Body of pancreas (tissue), 4 donors: ENCODE measurements at regions not wholly inside any gene's neighbourhood (a gene's known extent, or its start where the extent isn't known, plus 50 kb on each side); places are given as distances from the start of the nearest gene placed in this dataset.

Experiments used
- POLR2A ChIP-seq, 3 donors: fragments of 450-650 bp; IDR thresholded peaks; one replicate each; pipeline ENCODE4 v1.6.1; 2016; ENCODE audit warnings: antibody characterized with exemption in 3 of 3, mild to moderate bottlenecking in 2 of 3
- TF ChIP-seq, protein P1 (sequence below), 7 experiments: fragments of 450-650 bp in 4 of 7; fragments of 200-600 bp in 3 of 7; sonication (generic) in 3 of 7; IDR thresholded peaks; one replicate each; pipeline ENCODE4 v1.5.1; 2016 to 2019; ENCODE audit warnings: antibody characterized with exemption in 7 of 7

DNA sequence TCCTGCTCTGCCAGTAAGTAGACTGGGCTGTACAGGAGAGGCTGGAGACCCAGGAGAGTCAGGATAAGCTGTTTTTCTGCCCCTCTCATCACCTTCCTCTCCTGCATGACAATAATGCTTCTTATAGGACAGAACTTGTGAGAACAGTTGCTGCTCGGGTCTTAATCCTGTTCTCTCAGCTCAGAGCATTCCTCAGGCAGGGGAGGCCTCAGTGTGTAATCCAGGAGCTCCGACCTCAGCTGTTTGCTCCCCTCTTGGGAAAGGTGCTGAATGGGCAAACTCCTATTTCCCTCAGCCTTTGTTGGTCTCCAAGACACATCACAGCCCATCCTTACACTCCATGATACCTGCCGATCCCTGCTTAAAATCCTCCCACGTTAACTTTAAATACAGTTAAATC, 134.9 kb upstream of the LRFN2 start:
- TF ChIP-seq, protein P1, sequence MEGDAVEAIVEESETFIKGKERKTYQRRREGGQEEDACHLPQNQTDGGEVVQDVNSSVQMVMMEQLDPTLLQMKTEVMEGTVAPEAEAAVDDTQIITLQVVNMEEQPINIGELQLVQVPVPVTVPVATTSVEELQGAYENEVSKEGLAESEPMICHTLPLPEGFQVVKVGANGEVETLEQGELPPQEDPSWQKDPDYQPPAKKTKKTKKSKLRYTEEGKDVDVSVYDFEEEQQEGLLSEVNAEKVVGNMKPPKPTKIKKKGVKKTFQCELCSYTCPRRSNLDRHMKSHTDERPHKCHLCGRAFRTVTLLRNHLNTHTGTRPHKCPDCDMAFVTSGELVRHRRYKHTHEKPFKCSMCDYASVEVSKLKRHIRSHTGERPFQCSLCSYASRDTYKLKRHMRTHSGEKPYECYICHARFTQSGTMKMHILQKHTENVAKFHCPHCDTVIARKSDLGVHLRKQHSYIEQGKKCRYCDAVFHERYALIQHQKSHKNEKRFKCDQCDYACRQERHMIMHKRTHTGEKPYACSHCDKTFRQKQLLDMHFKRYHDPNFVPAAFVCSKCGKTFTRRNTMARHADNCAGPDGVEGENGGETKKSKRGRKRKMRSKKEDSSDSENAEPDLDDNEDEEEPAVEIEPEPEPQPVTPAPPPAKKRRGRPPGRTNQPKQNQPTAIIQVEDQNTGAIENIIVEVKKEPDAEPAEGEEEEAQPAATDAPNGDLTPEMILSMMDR (IDR thresholded peaks at IDR 0.05), result no peak
- no peak for TF ChIP-seq POLR2A (IDR thresholded peaks at IDR 0.05)
